SK-N-DZ (cell line): ENCODE measurements at regions not wholly inside any gene's neighbourhood (a gene's known extent, or its start where the extent isn't known, plus 50 kb on each side); places are given as distances from the start of the nearest gene placed in this dataset.

Experiments used
- DNase-seq: peaks from one replicate; pipeline ENCODE4 v3.0.0-alpha.2; 2015; ENCODE audit warnings: low spot score

DNA sequence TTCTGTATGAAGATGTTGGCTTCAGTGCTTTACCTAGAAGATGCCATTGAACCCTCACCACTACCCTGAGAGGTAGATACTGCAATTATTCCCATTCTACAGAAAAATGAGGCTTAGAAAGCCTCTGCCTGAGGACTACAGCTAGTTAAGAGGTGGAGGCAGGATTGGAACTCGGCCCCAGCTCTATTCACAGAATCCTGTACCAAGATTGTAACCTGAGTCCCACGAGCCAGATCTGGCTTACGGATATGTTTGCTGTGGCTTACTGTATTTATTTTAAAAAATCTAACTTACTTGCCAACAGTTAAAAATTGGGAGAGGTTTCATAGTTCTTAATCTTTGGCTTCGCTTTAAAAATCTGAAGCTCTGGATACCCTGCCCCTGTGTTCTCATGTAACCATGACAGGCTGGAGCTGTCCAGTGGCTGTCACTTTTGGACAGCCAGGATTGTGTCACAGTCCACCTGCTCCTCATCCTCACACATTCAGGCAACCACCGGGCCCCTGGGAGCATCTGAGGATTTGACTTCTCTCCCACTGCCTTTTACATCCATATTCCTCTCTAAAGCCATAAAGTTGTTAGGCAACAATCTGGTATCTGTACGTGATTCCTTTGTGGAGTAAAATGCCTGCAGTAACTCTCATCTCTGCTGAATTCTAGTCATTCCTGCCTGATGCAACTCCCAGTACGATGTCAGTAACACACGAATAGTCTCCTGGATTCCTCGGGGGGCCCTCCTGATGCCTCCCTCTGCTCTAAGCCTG, 160.8 kb upstream of the SERP2 start:
- DNase-seq, result no peak

DNA sequence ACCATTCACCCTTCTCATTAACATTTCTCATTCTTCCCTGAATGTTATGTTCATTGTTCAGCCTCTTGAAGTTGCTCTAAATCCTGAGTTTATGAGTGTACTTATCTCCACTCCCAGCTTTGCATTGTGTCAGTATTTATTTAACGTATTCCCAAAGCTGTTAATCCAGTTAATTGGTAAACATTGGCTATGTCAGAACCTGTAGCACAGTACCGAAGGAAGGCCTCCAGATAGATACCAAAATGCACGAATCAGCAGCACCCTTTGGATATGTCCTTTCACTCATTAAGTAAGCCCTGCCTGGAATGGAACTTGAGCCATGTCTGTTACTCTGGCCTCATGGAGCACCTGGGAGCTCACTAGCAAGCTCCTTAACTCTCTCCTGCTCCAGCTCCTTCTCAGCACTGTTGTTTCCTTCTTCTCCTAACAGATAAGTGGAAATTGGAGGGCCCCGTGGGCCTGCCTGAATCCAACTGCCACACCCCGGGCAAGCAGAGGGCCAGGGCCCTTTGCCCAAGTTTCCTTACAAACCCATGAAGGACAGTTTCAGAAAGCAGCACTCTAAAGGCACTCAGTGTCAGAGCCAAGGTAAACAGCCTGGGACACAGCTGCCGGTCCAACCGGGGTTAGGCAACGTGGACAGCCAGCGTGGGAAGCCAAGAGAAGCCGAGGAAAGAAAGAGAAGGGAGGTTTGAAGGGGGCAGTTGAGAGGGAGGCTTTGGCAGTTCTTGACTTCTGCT, 155.0 kb upstream of the SERP2 start:
- no peak for DNase-seq

DNA sequence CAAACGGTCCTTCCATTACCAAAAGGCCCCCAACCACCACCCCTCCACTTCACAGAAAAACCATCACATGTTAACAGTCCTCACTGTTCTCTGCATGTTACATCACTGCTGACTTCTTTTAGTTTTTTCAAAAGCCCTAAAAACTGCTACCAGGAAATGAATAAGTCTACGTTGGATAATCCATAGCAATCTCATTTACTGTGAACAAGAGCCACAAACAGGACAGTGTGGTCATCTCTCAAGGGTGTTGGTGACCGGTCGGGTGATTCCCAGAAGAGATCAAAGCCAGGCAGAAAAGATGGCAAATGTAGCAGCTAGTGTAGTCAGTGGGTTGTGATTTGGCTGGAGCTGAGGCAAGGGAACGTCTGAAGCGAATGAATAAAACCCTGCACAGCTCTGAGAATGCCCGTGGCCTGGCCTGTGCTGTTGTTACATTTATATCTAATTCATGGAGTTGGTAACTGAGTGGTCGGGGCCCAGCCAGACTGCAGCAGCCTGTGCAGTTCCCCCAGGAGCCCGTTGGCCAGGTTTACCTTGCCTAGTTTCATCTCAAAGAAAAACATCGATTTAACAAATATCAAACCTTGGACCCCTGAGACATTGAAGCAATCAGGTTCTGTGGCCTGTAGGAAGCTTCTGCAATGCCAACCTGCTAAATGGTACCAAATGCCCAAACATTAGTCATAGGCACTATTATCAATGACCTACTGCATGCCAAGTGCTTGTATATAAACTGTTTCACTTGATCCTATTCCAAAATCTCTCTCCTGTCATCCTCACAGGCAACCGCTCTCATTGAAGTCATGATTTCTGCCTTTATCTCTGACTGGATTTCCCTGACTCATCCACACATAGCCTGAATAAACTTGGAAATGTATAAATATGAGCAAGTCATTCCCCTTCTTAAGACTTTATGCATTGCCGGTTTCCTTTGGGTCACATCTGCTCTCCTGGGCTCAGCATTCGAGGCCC, 153.8 kb upstream of the SERP2 start:
- no peak for DNase-seq

DNA sequence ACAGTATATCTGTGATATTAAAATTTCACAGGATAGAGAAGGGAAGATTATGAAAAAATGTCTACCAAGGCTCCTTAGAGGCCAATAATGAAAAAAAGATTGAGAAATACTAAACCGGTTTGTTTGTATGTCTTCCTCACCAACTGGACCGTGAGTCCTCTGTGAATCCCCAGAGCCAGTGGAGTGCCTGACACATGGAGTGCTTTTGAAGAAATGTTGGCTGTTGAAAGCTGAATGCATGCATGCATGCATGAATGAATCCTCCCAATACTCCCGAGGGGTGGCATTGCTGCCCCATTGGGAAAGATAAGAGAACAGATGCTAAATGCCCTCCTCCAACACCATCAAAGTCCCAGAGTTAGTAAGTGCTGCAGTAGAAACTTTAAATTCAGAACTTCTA, 152.7 kb upstream of the SERP2 start:
- DNase-seq, result no peak

DNA sequence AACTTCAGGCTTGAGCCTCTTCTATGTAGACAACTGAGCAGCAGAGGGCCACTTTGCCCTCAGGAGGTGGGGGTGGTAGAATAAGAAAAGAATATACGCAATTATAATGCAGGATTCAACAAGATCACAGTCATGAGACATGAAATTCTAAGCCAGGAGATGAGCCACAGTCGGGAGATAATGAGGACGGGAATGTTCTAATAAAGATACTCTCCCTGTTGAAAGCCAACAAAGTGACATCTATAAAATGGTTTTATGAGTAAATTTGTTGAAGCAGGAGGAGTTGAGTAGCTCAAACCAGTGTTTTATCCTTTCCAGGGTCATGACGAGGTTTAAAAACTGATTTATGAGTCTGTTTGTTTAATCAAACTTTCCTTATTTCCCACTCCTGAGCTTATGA, 152.0 kb upstream of the SERP2 start:
- DNase-seq, result no peak

DNA sequence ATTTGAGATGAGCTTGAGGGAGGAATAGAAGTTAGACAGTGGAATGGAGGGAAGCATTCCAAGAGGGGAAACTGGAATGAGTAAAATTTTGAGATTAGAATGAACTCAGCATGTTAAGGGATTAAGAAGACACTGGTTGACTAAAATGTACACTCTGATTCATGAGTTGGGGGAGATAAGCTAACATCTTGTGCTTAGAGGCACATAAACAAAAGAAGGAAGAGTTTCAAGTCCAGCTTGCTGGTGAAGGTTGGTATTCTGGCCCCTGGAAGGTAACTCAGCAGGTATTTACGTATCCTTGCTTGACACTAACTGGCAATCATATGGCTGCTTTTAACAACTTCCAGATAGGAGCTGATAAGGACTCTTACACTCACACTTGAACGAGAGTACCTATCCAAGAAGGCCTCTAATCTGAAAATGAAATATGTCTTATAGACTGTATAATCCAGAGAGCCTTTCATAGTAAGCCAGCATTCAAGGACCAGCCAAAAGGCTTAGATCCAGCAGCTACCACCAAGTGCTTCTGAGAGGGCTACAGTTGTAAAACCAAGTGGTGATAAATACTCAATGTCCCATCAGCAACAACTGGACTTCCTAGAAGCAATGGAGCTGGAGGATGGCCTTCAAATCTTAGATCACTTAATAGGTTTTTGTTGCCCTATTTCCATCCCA, 149.7 kb upstream of the SERP2 start:
- DNase-seq, result no peak

DNA sequence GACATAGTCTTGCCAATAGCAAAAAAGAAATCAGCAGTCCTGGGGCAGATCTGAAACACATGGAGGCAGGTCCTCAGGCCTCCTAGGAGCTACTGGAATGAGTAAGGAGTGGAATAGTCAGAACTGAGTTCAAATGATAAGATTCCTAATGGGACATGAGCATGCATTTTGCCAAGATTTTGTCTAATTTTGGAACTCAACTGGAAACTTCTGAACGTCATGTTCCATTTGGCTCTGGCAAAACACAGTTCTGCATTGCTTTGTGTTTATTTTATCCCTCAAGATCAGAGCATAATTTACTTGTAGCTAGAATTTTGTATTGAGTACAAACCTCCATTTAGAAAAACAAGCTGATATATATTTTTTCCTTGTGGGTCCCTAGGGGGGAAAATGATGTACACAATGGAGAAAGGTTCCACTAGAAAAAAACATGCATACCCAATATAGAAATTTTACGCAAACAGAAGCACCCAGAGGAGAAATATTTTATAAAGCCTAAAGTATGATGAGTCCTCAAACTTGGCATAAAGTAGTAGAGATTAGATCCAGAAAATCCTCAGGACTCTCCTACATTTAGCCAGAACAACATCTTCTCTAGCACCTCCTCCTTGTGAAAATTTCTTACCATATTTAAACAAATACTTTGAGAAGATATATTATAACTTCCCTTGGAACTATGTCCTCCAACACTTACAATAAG, 149.0 kb upstream of the SERP2 start:
- no peak for DNase-seq

DNA sequence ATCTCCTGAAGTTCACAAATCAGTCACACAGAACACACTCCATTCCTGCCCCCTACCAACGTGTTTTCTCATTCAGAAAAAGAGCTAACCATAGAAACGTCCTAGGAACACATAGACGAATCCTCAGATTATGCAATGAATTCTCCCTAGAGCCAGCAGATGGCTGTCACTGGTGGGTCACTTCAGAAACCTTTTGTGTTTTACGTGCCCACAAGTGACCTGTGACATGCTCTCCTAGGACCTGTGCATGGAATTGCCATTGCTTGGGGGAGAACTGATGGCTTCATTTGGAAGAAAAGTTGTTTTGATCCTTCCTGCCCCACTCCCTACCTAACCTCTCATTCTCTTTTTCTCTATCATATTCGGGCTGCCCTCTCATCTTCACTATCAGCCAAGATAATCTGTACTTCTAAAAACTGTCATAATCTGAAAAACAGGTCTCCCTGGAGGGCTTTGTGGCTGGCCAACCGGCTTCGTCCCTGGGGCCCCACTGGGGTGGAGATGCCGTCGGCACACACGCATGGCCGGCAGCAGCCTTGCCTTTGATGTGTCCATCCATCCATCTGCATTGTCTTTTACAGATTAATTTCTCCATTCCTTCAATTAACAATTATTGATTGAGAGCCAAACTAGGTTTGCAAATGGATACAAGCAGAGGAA, 144.1 kb upstream of the SERP2 start:
- DNase-seq, result no peak

DNA sequence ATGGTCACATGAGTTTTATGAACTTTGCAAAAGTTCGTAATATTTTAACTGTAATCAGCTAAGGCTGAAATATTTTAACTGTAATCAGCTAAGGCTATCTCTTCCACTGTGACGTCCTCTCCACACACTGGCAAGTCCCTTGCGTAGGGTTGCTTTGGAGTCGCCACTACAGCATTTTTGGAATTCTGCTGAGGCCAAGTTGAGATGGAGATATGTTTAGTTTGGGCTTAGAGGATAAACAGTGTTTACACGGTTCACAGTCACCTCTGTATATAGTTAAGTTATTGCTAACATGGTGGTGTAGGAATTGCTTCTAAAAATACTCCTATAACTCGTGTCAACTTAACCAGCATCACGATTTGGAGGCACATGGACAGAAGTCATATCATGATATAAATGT, 143.6 kb upstream of the SERP2 start:
- DNase-seq, result no peak

DNA sequence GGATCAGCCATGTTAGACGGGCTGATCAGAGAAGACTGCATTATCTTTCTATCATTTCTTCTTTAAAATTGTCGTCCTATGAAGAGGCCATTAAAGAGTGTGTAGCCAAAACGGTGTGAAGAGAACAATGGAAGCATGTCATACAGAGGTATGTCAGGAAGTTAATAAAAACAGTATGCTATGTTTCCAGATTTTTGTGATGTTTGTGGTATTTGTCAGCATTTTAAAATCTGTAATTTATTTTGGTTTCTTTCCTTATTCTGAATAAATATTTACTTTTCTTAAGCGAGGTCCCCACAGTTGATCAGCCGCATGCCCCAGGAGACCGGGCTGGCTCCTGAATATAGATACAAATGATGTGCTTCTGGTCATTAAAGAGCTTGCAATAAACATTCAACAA, 142.9 kb upstream of the SERP2 start:
- no peak for DNase-seq

DNA sequence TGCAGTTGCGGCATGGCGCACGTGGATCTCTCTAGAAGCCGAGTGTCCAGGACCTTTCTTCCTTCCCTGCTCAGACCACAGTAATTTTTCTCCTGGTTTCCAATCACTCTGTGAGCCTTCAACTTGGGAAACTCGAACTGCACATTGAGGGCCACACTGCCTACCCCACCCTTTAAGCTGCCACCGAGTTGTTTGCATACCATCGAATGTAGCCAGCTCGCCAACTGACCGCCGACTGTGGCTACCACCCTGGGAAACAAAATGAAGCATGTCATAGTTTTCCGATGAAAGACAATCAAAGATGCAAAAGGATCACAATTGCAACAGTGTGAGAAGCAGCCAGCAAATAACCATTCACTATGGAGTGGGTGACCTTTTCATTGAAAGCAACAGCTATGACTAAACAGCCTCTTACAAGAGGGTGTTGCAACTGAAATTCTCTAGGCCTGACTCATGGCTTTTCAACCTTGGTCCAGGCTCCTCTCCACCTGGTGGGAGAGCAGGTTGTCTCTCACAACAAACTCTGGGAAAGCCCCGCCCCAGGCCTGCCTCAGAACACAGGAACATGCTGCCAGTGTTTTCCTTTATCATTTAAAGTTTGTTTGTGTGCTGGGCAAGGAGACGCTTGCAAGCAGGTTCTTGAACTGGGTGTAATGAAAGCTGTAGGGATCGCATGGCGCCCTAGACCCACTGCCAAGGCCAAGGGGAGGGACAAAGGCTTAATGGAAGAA, 141.7 kb upstream of the SERP2 start:
- DNase-seq, result no peak

DNA sequence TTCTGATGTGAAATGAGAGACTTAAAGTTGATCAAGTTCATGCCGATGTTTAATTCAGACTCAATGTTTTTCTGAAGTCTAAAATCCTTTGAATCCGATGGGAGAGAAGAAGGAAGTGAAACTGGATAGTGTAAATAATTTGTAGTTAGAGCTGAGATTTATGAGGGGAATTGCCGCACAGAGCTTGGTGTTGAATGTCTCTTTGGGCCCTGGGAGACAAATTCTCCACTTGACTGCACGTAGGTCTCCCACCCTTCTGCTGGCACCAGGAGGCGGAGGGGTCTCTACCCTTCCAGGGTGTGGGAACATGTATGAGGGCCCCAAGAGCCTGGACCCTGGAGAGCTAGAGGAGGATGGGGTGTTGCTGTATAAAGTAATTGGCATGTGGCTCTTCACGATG, 140.8 kb upstream of the SERP2 start:
- DNase-seq, result no peak

DNA sequence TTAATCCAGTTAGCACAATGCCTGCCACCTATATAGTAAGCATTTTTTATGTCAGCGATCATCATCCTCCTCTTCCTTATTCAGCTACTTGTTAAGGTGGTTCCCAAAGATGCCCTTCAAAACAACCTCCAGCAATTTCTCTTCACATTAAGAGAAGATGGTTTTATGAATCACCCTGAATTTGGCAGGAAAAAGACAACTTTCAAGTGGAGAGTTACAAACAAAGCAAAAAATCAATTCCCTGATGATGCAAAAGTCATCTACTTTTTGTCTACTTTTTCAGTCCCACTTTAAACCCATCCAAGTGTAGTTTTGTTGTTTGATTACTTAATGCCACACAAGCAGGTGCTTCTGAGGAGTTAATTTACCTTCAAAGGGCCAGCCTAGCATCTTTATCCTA, 139.1 kb upstream of the SERP2 start:
- no peak for DNase-seq

DNA sequence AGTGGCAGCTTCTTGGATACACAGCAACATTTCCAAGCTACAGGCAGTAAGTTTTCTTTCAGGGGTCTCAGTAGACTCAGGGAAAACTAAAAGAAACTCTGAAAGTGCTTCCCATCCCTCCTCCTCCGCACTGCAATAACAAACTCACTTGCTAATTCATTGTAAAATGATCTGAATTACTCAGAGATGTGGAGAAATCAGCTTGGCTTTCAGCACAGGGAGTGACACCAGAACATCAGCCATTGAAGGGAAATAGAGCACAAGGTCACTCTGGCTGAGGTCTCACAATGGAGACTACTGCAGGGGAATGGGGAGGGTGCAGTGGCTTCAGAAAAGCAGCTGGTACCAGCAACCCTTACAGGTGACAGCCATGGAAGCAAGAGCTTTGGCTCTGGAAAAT, 137.3 kb upstream of the SERP2 start:
- no peak for DNase-seq

DNA sequence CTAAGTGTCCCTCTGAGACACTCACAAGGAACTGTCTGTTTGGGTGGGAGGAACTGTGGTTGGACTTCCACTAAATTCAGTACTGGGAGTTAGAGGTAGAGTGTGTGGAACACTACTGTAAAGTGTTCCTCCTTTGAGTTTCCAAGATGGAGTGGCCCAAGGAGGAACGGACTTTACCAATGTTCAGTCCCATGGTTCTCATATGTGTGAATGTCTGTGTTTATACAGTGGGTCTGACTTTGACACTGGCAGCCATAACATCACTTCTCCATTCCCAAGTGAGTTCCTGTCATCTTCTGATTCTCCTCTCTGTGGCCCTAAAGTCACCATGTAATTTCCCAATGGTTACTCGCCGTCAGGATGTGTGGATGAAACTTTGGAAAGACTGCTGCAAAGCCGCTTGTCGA, 136.8 kb upstream of the SERP2 start:
- no peak for DNase-seq

DNA sequence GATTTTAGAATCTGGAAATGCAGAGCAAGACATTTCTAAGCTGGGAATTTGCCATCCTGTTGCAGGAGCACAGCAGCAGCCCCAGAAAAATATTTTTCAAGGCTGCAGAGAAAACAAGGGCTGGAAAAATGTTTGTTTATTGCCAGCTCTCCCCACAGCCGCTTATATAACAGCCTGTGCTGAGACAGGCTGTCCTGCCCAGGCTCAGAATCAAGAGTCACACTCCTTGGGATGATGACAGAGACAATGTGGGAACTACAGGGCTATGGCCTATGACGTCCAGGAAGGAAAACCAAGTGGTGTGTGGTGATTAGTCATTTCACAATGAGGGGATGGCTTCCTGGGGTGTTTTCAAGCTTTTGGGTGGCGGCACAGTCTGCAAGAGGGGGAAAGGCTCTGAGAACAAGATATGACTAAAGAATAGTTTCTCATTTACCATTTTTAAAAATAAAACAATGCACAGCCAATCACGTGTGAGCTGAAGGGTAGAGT, 136.3 kb upstream of the SERP2 start:
- DNase-seq, result no peak

DNA sequence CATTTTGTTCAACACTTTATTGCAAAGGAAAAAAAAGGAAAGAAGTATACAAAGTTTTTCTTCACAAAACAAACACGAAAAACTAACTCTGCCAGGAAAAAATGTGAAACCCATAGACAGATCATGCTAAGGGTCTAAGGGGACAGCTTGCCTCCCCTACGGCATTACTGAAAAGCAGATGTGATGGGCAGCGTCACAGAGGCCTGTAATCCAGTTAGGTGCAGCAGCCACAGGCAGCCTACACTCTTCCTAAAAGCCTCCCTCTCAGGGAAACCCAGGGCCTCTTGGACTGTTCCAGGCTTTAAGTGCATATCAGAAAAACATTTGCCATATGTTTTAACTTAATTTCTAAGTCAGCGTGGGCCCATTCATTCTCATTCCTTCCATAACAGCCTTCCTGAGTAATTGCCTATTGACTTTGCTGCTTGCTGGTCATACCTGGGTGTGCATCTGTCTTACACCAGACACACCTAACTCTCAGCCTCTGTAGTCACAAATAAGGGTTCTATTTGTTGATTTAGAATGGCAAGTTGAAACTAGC, 135.7 kb upstream of the SERP2 start:
- peak; percentile 83 for DNase-seq

DNA sequence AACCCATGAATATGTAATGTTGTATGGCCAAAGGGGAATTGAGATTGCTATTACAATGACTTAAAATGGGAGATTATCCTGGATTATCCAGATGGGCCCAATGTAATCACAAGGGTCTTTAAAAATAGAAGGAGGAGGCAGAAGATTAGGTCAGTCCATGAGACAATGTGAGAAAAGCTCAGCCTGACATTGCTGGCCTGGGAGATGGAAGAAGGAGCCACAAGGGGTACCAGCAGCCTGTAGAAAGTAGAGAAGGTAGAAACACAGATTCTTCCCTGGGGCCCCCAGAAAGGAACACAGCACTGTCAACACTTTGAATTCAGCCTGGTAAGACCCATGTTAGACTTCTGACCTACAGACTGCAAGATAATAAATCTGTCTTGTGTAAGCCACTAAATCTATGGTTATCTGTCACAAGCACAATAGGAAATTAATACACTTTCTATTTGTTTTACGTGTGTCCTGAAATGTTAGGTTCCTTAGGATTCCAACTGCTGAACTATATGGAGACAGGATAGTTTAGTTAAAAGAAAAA, 132.9 kb upstream of the SERP2 start:
- no peak for DNase-seq

DNA sequence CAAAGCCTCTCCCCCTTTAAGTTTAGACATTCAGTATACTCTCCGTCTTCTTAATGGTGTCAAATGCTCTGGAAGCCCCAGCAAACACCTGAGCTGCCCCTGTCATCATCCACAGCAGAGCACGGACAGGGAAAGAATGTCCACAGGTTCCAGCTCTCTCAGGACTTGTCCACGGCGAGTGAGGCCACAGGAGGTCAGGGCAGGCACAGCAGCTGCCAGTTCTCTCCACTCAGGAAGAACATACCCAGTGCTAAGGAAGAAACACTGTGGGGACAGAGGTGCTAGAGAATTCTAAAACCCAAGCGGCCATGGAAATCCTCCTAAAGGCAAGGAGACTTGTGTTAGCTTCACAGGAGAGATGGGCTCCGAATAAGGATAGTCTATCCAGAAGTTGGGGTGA, 132.0 kb upstream of the SERP2 start:
- no peak for DNase-seq
